ENCODE measurements at regions not wholly inside any gene's neighbourhood (a gene's known extent, or its start where the extent isn't known, plus 50 kb on each side); places are given as distances from the start of the nearest gene placed in this dataset.

GRCh38 chr12:31219521-31219920, 106.4 kb downstream of the SINHCAF start:
- TF ChIP-seq GATA2 (IDR thresholded peaks at IDR 0.05; ENCODE audit: low read depth, low read length) (no peak), GATA3 (IDR thresholded peaks at IDR 0.05; ENCODE audit: low read depth, low read length) (no peak)

Measured in SH-SY5Y (cell line).